ENCODE measurements at regions not wholly inside any gene's neighbourhood (a gene's known extent, or its start where the extent isn't known, plus 50 kb on each side); places are given as distances from the start of the nearest gene placed in this dataset. TPM values are rescaled to one million over a fixed set of nuclear protein-coding genes. Genes with fewer than 3 reads are reported as not detected.

- no peak for DNase-seq (ENCODE audit: low read depth, low spot score)
- no peaks in the 10 kb centered on the region for H3K27me3 ChIP-seq (ENCODE audit: control insufficient read depth, insufficient read depth, low read length)
- no peak overlapping the region for H3K27ac ChIP-seq (ENCODE audit: low read depth, low read length)
- H3K9me3 ChIP-seq (ENCODE audit: control insufficient read depth, insufficient read depth, low read length), result no peaks in the 10 kb centered on the region
- POLR2A ChIA-PET, result no interaction called here
- no peak for TF ChIP-seq CTCF (IDR thresholded peaks at IDR 0.05; ENCODE audit: low read depth, low read length)
- CTCF ChIA-PET, result no interaction called here
- H3K4me3 ChIP-seq (ENCODE audit: low read depth, low read length), result no peak overlapping the region
These were observed 50.0 kb upstream of the API5 start for GRCh38 chr11:43261775-43262174.

Small RNAs in the stretch of these regions (small RNA-seq; reads per million reads assigned to genes)
- gene AC021006.3 (ENCODE audit: insufficient read length, low read depth), result not detected
- gene AC109810.1 (ENCODE audit: insufficient read length, low read depth), result not detected
